CD4-positive, alpha-beta T cell (primary cell): ENCODE measurements at regions not wholly inside any gene's neighbourhood (a gene's known extent, or its start where the extent isn't known, plus 50 kb on each side); places are given as distances from the start of the nearest gene placed in this dataset.

Experiments
- ATAC-seq: fragments of 200-7000 bp; cut with Tn5 transposase; one replicate; pipeline ENCODE4 v1.10.0; 2022; ENCODE audit warnings: mild to moderate bottlenecking; ENCODE audit not compliant: poor library complexity
- CTCF ChIA-PET: fragments of 350-600 bp; sonication (Branson Sonifier 250); formaldehyde crosslinking; loops from one replicate; lab custom pipeline; 2021; ENCODE audit warnings: antibody characterized with exemption, inconsistent platforms; lab: Charles Lee
- POLR2A ChIA-PET: fragments of 350-600 bp; sonication (Branson Sonifier 250); formaldehyde crosslinking; loops from one replicate; lab custom pipeline; 2021; ENCODE audit warnings: antibody characterized with exemption, inconsistent platforms; lab: Charles Lee
- DNase-seq, 14 experiments: peaks; one replicate each; pipeline ENCODE4 v3.0.0-alpha.2; 2013 to 2020; ENCODE audit warnings: mixed read lengths in 2 of 14
- H3K27ac ChIP-seq, 2 donors: one replicate each; pipeline versions ENCODE4 v1.5.1 to v1.7.0; 2013; ENCODE audit warnings: low read length in 2 of 2, low read depth in 1 of 2, mild to moderate bottlenecking in 1 of 2
- H3K27me3 ChIP-seq, 2 experiments: 1 replicate in 1 of 2; 2 replicates in 1 of 2; pipeline versions ENCODE4 v1.6.1 to v1.7.0; 2013; ENCODE audit warnings: low read length in 2 of 2, control low read depth in 1 of 2, mild to moderate bottlenecking in 1 of 2, moderate library complexity in 1 of 2; ENCODE audit not compliant: insufficient read depth in 2 of 2, control insufficient read depth in 1 of 2
- H3K36me3 ChIP-seq: one replicate; pipeline ENCODE4 v1.6.1; 2013; ENCODE audit warnings: low read length, control low read depth; ENCODE audit not compliant: insufficient read depth
- H3K4me1 ChIP-seq: one replicate; pipeline ENCODE4 v1.6.1; 2013; ENCODE audit warnings: low read length, control low read depth; ENCODE audit not compliant: insufficient read depth
- H3K4me3 ChIP-seq: one replicate; pipeline ENCODE4 v1.5.1; 2013; ENCODE audit warnings: mild to moderate bottlenecking, low read length, moderate library complexity
- H3K9me3 ChIP-seq, 2 experiments: 1 replicate in 1 of 2; 2 replicates in 1 of 2; pipeline versions ENCODE4 v1.6.1 to v1.7.0; 2013; ENCODE audit warnings: low read length in 2 of 2, mild to moderate bottlenecking in 2 of 2, control low read depth in 1 of 2, moderate library complexity in 1 of 2; ENCODE audit not compliant: control insufficient read depth in 1 of 2, insufficient read depth in 1 of 2
- H3K27ac Mint-ChIP-seq: one replicate; pipeline ENCODE4 v1.8.0; 2020; ENCODE audit warnings: mixed read lengths
- H3K27me3 Mint-ChIP-seq: one replicate; pipeline ENCODE4 v1.8.0; 2021; ENCODE audit warnings: mixed read lengths
- H3K36me3 Mint-ChIP-seq: one replicate; pipeline ENCODE4 v1.8.0; 2021; ENCODE audit warnings: low read depth, mixed read lengths
- H3K4me1 Mint-ChIP-seq: one replicate; pipeline ENCODE4 v1.8.0; 2021; ENCODE audit warnings: low read depth, mixed read lengths
- H3K4me3 Mint-ChIP-seq: one replicate; pipeline ENCODE4 v1.8.0; 2020; ENCODE audit warnings: mild to moderate bottlenecking, mixed read lengths
- H3K9me3 Mint-ChIP-seq: one replicate; pipeline ENCODE4 v1.8.0; 2020; ENCODE audit warnings: mixed read lengths
- intact Hi-C, 2 experiments: fragments of 100-400 bp; cut with DNase I in 1 of 2; cut with micrococcal nuclease in 1 of 2; formaldehyde crosslinking; loops; one replicate each; pipeline versions ENCODE4 v1.15.1 to v1.9.0; 2023 to 2025; cut with DNase I, micrococcal nuclease
- TF ChIP-seq, protein P1 (sequence below): fragments of 200-600 bp; IDR thresholded peaks from one replicate; pipeline ENCODE4 v1.8.0; 2022; ENCODE audit warnings: antibody characterized with exemption, mild to moderate bottlenecking

DNA sequence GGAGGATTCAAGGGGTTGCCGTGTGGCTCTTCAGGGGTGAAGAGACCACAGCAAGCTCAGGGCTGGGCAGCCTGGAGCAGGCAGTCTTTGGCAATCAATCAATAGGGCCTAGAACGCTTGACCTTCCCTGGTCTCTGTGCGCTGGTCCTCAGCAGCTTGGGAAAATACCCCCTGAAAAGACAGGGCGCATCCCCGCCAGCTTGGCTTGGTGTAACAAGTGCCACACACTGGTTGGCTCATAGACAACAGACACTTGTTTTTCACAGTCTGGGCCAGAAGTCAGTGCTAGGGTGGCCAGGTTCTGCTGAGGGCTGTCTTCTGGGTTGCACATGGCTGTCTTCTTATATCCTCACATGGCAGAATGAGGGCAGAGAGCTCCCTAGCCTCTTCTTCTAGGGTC, 141.1 kb downstream of the HSD17B3 start:
- intact Hi-C loops: no loop called here
- CTCF ChIA-PET: no interaction called here

DNA sequence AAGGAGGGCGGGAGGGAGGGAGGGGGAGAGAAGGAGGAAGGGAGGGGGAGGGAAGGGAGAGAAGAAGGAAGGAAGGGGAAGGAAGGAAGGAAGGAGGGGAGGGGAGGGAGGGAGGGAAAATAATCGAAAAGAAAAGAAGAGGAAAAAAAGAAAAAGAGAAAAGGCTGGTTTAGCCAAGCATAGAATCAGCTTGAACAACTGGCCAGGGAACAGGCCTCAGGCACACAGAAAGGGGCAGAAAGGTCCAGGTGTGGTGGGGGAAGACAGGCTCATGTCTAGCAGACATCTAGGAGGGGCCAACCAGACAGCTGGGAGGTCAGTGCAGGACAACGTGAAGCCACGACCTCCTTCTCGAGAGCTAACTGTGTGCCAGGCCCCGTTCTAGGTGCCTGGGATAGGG, 141.8 kb downstream of the HSD17B3 start:
- Histone ChIP-seq H3K36me3 (no peaks in the 10 kb centered on the region), H3K27ac (no peak overlapping the region), H3K27me3 (peaks cover 0 to 6% of the 10 kb centered on the region in 2 experiments), H3K4me3 (no peak overlapping the region), H3K4me1 (no peaks in the 10 kb centered on the region), H3K9me3 (peaks cover 0 to 15% of the 10 kb centered on the region in 2 experiments)
- ChIA-PET POLR2A (no interaction called here), CTCF (no interaction called here)
- DNase-seq (no peak), ATAC-seq (no peak)
- Mint-ChIP-seq H3K4me3 (no peak overlapping the region), H3K9me3 (no peaks in the 10 kb centered on the region), H3K4me1 (peaks cover 8% of the 10 kb centered on the region), H3K36me3 (no peaks in the 10 kb centered on the region), H3K27me3 (peaks cover 4% of the 10 kb centered on the region), H3K27ac (no peak overlapping the region)
- TF ChIP-seq, protein P1, sequence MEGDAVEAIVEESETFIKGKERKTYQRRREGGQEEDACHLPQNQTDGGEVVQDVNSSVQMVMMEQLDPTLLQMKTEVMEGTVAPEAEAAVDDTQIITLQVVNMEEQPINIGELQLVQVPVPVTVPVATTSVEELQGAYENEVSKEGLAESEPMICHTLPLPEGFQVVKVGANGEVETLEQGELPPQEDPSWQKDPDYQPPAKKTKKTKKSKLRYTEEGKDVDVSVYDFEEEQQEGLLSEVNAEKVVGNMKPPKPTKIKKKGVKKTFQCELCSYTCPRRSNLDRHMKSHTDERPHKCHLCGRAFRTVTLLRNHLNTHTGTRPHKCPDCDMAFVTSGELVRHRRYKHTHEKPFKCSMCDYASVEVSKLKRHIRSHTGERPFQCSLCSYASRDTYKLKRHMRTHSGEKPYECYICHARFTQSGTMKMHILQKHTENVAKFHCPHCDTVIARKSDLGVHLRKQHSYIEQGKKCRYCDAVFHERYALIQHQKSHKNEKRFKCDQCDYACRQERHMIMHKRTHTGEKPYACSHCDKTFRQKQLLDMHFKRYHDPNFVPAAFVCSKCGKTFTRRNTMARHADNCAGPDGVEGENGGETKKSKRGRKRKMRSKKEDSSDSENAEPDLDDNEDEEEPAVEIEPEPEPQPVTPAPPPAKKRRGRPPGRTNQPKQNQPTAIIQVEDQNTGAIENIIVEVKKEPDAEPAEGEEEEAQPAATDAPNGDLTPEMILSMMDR: no peak
- intact Hi-C loops: no loop called here

More for the DNA sequence above, 141.1 kb downstream of the HSD17B3 start:
- H3K4me1 ChIP-seq: no peaks in the 10 kb centered on the region
- DNase-seq: no peak
- H3K9me3 ChIP-seq: peaks cover 0 to 15% of the 10 kb centered on the region in 2 experiments
- H3K27me3 ChIP-seq: peaks cover 0 to under 1% of the 10 kb centered on the region in 2 experiments
- no peaks in the 10 kb centered on the region for H3K36me3 ChIP-seq
- Mint-ChIP-seq H3K36me3 (no peaks in the 10 kb centered on the region), H3K27me3 (peaks cover 4% of the 10 kb centered on the region), H3K4me3 (no peak overlapping the region), H3K4me1 (peaks cover 8% of the 10 kb centered on the region), H3K27ac (no peak overlapping the region), H3K9me3 (no peaks in the 10 kb centered on the region)
- no peak overlapping the region for H3K4me3 ChIP-seq
- POLR2A ChIA-PET: no interaction called here
- ATAC-seq: no peak
- TF ChIP-seq, protein P1: no peak
- H3K27ac ChIP-seq: no peak overlapping the region

DNA sequence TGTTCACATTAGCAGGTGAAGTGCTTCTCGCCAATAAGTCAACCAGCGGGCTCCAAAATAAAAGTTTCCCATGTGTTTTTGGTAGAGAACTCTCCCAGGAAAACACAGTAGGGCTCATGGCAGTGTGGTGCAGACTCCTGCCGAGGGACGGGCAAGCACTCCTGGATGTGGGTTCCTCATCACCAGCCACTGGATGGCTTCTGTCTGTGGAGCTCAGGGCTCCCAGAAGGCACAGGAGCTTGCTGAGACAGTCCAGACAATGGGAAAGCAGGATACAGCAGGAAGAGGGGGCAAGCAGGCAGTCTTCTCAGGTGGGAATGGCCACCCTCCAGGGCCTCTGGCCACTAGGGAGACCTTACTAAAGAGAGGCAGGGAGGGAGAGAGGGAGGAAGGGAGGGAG, 142.4 kb downstream of the HSD17B3 start:
- no peak overlapping the region for H3K27ac Mint-ChIP-seq

More for the DNA sequence above, 142.4 kb downstream of the HSD17B3 start:
- no peak overlapping the region for H3K4me3 ChIP-seq
- DNase-seq (no peak), ATAC-seq (no peak)
- ChIA-PET POLR2A (no interaction called here), CTCF (no interaction called here)
- Mint-ChIP-seq H3K36me3 (no peaks in the 10 kb centered on the region), H3K9me3 (no peaks in the 10 kb centered on the region), H3K4me3 (no peak overlapping the region), H3K27me3 (peaks cover 4% of the 10 kb centered on the region), H3K4me1 (peaks cover 8% of the 10 kb centered on the region)
- H3K27ac ChIP-seq: no peak overlapping the region
- no peaks in the 10 kb centered on the region for H3K36me3 ChIP-seq
- H3K9me3 ChIP-seq: peaks cover 0 to 15% of the 10 kb centered on the region in 2 experiments
- no peaks in the 10 kb centered on the region for H3K4me1 ChIP-seq
- peaks cover 0 to 6% of the 10 kb centered on the region in 2 experiments for H3K27me3 ChIP-seq
- intact Hi-C loops: loop anchor here in 1 of 2 experiments (10.0 kb wide), 1 partner anchor 145 kb away; no protein-coding TSS in a partner anchor
- TF ChIP-seq, protein P1: no peak
